ENCODE measurements at regions not wholly inside any gene's neighbourhood (a gene's known extent, or its start where the extent isn't known, plus 50 kb on each side); places are given as distances from the start of the nearest gene placed in this dataset.
A peak's percentile ranks its signal among the peaks of the same experiment; 100 is the strongest.
"Not testable (repeated sequence)": the region's sequence is repeated elsewhere in the genome, so short reads cannot be mapped to it uniquely, and the experiment has no call there.

GRCh38 chr6:110541701-110542309, 65.4 kb upstream of the SLC22A16 start:
- Histone ChIP-seq H3K9me3 (peaks cover 0 to 7% (median 0%) of the 10 kb centered on the region in 4 donors), H3K4me3 (no peak overlapping the region), H3K4me1 (peaks cover 0 to 40% (median 23%) of the 10 kb centered on the region in 4 donors), H3K27ac (no peak overlapping the region), H3K36me3 (no peaks in the 10 kb centered on the region), H3K27me3 (peaks cover 0 to 3% (median 0%) of the 10 kb centered on the region in 3 donors)
- intact Hi-C loops (cut with DNase I; ENCODE audit: low total_unique reads): no loop called here
- no peak for DNase-seq
- WGBS, 5 donors: 39 to 65% (median 48%) methylated on average over 5 of the region's 5 CpGs
- no peak for TF ChIP-seq CTCF (IDR thresholded peaks at IDR 0.05)
- TF ChIP-seq POLR2AphosphoS5 (IDR thresholded peaks at IDR 0.05): no peak
- no peak for TF ChIP-seq POLR2A (IDR thresholded peaks at IDR 0.05)
- TF ChIP-seq EP300 (IDR thresholded peaks at IDR 0.05): no peak

GRCh38 chr6:110539277-110540019, 63.0 kb upstream of the SLC22A16 start:
- H3K9me3 ChIP-seq; intact Hi-C loops (cut with DNase I; ENCODE audit: low total_unique reads); H3K27me3 ChIP-seq; DNase-seq; H3K27ac ChIP-seq; H3K36me3 ChIP-seq; H3K4me3 ChIP-seq: not testable (repeated sequence)
- 95 to 99% (median 96%) methylated on average over 4 of the region's 4 CpGs for WGBS, 5 donors
- peaks cover 0 to 41% (median 24%) of the 10 kb centered on the region in 4 donors for H3K4me1 ChIP-seq

GRCh38 chr6:110538416-110539160, 62.2 kb upstream of the SLC22A16 start:
- Histone ChIP-seq H3K4me1 (peaks cover 0 to 33% (median 19%) of the 10 kb centered on the region in 4 donors), H3K9me3 (no peaks in the 10 kb centered on the region), H3K36me3 (no peaks in the 10 kb centered on the region), H3K27me3 (no peaks in the 10 kb centered on the region), H3K4me3 (no peak overlapping the region), H3K27ac (no peak overlapping the region)
- no peak for DNase-seq
- TF ChIP-seq CTCF (IDR thresholded peaks at IDR 0.05) (no peak), EP300 (IDR thresholded peaks at IDR 0.05) (no peak), POLR2AphosphoS5 (IDR thresholded peaks at IDR 0.05) (no peak)
- intact Hi-C loops (cut with DNase I; ENCODE audit: low total_unique reads): no loop called here
- WGBS, 5 donors: 88 to 95% (median 93%) methylated on average over 5 of the region's 5 CpGs

- peak in 1 of 2 donors; percentile 50 for DNase-seq
- intact Hi-C loops (cut with DNase I; ENCODE audit: low total_unique reads): no loop called here
- no peaks in the 10 kb centered on the region for H3K27me3 ChIP-seq
- no peak overlapping the region for H3K4me3 ChIP-seq
- no peaks in the 10 kb centered on the region for H3K9me3 ChIP-seq
- no peaks in the 10 kb centered on the region for H3K36me3 ChIP-seq
- 58 to 62% (median 60%) methylated on average over 8 of the region's 8 CpGs for WGBS, 5 donors
- TF ChIP-seq POLR2A (IDR thresholded peaks at IDR 0.05) (no peak), POLR2AphosphoS5 (IDR thresholded peaks at IDR 0.05) (peak in 1 of 3 donors; percentile 43)
- peak overlapping the region in 1 of 5 donors; percentile 32 for H3K27ac ChIP-seq
- H3K4me1 ChIP-seq: peaks cover 0 to 22% (median 10%) of the 10 kb centered on the region in 4 donors
These were observed 61.1 kb upstream of the SLC22A16 start for GRCh38 chr6:110537208-110538123.
